ENCODE measurements at regions not wholly inside any gene's neighbourhood (a gene's known extent, or its start where the extent isn't known, plus 50 kb on each side); places are given as distances from the start of the nearest gene placed in this dataset.

DNA sequence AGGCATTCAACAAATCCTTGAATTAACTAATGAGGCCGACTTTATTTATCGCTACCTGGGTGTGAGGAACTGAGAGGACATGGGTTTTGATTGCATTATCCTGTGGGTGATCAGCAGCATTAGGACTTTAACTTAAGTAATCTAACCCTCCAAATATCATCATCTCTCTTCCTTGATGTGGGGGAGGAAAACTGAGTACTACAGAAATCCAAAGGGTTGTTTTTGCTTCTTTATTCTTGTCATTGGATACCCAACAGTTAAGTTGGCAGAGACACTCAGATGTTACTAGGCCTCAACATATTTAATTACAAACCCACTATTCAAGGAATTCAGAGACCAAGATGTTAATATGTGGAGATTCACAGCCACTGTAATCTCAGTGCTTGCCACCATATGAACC, 97.4 kb upstream of the ST6GALNAC5 start:
- TF ChIP-seq POLR2AphosphoS5 (IDR thresholded peaks at IDR 0.05; ENCODE audit: low read depth), result no peak
- TF ChIP-seq, protein P1, sequence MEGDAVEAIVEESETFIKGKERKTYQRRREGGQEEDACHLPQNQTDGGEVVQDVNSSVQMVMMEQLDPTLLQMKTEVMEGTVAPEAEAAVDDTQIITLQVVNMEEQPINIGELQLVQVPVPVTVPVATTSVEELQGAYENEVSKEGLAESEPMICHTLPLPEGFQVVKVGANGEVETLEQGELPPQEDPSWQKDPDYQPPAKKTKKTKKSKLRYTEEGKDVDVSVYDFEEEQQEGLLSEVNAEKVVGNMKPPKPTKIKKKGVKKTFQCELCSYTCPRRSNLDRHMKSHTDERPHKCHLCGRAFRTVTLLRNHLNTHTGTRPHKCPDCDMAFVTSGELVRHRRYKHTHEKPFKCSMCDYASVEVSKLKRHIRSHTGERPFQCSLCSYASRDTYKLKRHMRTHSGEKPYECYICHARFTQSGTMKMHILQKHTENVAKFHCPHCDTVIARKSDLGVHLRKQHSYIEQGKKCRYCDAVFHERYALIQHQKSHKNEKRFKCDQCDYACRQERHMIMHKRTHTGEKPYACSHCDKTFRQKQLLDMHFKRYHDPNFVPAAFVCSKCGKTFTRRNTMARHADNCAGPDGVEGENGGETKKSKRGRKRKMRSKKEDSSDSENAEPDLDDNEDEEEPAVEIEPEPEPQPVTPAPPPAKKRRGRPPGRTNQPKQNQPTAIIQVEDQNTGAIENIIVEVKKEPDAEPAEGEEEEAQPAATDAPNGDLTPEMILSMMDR (conservative IDR thresholded peaks at IDR 0.05; ENCODE audit: low read depth in 2 of 2), result no peak
- no peak for TF ChIP-seq EZH2 (IDR thresholded peaks at IDR 0.05; ENCODE audit: low read depth, unreplicated experiment)
- TF ChIP-seq ZNF331 (CRISPR knock-in tag; IDR thresholded peaks at IDR 0.05; ENCODE audit: low read depth), result no peak
- TF ChIP-seq, protein P2, sequence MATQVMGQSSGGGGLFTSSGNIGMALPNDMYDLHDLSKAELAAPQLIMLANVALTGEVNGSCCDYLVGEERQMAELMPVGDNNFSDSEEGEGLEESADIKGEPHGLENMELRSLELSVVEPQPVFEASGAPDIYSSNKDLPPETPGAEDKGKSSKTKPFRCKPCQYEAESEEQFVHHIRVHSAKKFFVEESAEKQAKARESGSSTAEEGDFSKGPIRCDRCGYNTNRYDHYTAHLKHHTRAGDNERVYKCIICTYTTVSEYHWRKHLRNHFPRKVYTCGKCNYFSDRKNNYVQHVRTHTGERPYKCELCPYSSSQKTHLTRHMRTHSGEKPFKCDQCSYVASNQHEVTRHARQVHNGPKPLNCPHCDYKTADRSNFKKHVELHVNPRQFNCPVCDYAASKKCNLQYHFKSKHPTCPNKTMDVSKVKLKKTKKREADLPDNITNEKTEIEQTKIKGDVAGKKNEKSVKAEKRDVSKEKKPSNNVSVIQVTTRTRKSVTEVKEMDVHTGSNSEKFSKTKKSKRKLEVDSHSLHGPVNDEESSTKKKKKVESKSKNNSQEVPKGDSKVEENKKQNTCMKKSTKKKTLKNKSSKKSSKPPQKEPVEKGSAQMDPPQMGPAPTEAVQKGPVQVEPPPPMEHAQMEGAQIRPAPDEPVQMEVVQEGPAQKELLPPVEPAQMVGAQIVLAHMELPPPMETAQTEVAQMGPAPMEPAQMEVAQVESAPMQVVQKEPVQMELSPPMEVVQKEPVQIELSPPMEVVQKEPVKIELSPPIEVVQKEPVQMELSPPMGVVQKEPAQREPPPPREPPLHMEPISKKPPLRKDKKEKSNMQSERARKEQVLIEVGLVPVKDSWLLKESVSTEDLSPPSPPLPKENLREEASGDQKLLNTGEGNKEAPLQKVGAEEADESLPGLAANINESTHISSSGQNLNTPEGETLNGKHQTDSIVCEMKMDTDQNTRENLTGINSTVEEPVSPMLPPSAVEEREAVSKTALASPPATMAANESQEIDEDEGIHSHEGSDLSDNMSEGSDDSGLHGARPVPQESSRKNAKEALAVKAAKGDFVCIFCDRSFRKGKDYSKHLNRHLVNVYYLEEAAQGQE (IDR thresholded peaks at IDR 0.05; ENCODE audit: unreplicated experiment), result no peak
- TF ChIP-seq EZH2phosphoT487 (IDR thresholded peaks at IDR 0.05; ENCODE audit: unreplicated experiment), result no peak
- no peak for TF ChIP-seq JUNB (IDR thresholded peaks at IDR 0.05; ENCODE audit: unreplicated experiment)
- TF ChIP-seq NANOG (IDR thresholded peaks at IDR 0.05; ENCODE audit: borderline replicate concordance), result no peak
- TF ChIP-seq STAT1 (IDR thresholded peaks at IDR 0.05; ENCODE audit: unreplicated experiment), result no peak
- TF ChIP-seq, protein P3, sequence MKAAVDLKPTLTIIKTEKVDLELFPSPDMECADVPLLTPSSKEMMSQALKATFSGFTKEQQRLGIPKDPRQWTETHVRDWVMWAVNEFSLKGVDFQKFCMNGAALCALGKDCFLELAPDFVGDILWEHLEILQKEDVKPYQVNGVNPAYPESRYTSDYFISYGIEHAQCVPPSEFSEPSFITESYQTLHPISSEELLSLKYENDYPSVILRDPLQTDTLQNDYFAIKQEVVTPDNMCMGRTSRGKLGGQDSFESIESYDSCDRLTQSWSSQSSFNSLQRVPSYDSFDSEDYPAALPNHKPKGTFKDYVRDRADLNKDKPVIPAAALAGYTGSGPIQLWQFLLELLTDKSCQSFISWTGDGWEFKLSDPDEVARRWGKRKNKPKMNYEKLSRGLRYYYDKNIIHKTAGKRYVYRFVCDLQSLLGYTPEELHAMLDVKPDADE (IDR thresholded peaks at IDR 0.05), result no peak
- TF ChIP-seq CREB1 (CRISPR knock-in tag; IDR thresholded peaks at IDR 0.05; ENCODE audit: low read depth), result no peak
